GM12891 (cell line): ENCODE measurements at regions not wholly inside any gene's neighbourhood (a gene's known extent, or its start where the extent isn't known, plus 50 kb on each side); places are given as distances from the start of the nearest gene placed in this dataset.

Experiments
- PAX5 ChIP-seq: IDR thresholded peaks from 2 replicates; pipeline ENCODE4 v1.6.1; 2011; ENCODE audit warnings: low read length, moderate library complexity, mild to moderate bottlenecking; ENCODE audit not compliant: insufficient read depth, severe bottlenecking
- POLR2A ChIP-seq: IDR thresholded peaks from 2 replicates; pipeline ENCODE4 v1.6.1; 2011; ENCODE audit warnings: low read depth, low read length, control low read depth
- POLR2AphosphoS5 ChIP-seq: IDR thresholded peaks from 2 replicates; pipeline ENCODE4 v1.6.1; 2011; ENCODE audit warnings: low read depth, low read length, control low read depth
- POU2F2 ChIP-seq: IDR thresholded peaks from 2 replicates; pipeline ENCODE4 v1.6.1; 2011; ENCODE audit warnings: low read depth, mild to moderate bottlenecking, control low read depth, low read length, moderate library complexity
- SPI1 ChIP-seq: IDR thresholded peaks from 2 replicates; pipeline ENCODE4 v1.6.1; 2011; ENCODE audit warnings: low read depth, low read length, control low read depth
- TAF1 ChIP-seq: IDR thresholded peaks from 2 replicates; pipeline ENCODE4 v1.6.1; 2011; ENCODE audit warnings: low read depth, low read length, control low read depth

DNA sequence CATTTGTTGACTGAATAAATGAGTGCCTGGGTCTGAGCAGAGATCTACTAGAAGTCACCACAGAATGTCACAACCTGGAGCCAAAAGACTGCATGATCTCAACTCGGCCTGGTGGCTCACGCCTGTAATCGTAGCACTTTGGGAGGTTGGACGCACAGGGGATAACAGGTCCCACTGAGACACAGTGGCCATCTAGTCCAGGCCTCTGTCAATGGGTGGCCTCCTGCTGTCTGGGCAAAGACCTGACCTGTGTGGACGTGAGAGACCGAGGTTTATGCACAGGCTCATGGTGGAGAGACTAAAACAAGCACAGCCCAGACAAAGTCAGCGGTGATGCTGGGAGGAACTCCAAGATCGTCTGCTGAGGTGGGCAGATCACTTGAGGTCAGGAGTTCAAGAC, 103.0 kb upstream of the BACE2 start:
- no peak for TF ChIP-seq POLR2A
- no peak for TF ChIP-seq POLR2AphosphoS5
- no peak for TF ChIP-seq POU2F2
- TF ChIP-seq TAF1 = no peak
- no peak for TF ChIP-seq SPI1
- no peak for TF ChIP-seq PAX5
